Peyer's patch (tissue), 4 donors: ENCODE measurements at regions not wholly inside any gene's neighbourhood (a gene's known extent, or its start where the extent isn't known, plus 50 kb on each side); places are given as distances from the start of the nearest gene placed in this dataset.

ENCODE experiments used
- POLR2A ChIP-seq, 2 donors: fragments of 450-650 bp; IDR thresholded peaks; one replicate each; pipeline ENCODE4 v1.5.1; 2017; ENCODE audit warnings: antibody characterized with exemption in 2 of 2, mild to moderate bottlenecking in 2 of 2, moderate library complexity in 2 of 2
- TF ChIP-seq, protein P1 (sequence below), 6 experiments: fragments of 450-650 bp in 4 of 6; fragments of 200-600 bp in 2 of 6; sonication (generic) in 1 of 6; IDR thresholded peaks; one replicate each; pipeline ENCODE4 v1.5.1; 2017 to 2019; ENCODE audit warnings: antibody characterized with exemption in 6 of 6, mild to moderate bottlenecking in 3 of 6, moderate library complexity in 1 of 6

DNA sequence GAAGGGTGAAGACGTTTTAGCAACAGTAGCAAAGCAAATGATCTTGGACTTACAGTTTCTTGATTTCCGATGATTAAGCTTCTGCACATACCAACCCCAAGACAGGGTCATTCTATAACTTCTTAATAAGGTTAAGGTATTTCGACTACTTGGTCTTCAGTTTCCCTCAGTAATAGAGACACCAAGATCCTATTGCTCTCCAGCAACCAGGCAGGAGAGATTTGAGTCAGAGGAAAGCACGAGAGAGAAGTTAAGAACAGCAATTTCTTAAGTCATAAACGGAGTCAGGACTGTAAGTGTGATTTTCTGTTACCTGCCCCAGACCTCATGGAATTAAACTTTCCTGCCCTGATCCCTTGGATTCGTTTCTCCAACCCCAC, 215.6 kb downstream of the TTC8 start:
- TF ChIP-seq POLR2A (IDR thresholded peaks at IDR 0.05): no peak
- TF ChIP-seq, protein P1, sequence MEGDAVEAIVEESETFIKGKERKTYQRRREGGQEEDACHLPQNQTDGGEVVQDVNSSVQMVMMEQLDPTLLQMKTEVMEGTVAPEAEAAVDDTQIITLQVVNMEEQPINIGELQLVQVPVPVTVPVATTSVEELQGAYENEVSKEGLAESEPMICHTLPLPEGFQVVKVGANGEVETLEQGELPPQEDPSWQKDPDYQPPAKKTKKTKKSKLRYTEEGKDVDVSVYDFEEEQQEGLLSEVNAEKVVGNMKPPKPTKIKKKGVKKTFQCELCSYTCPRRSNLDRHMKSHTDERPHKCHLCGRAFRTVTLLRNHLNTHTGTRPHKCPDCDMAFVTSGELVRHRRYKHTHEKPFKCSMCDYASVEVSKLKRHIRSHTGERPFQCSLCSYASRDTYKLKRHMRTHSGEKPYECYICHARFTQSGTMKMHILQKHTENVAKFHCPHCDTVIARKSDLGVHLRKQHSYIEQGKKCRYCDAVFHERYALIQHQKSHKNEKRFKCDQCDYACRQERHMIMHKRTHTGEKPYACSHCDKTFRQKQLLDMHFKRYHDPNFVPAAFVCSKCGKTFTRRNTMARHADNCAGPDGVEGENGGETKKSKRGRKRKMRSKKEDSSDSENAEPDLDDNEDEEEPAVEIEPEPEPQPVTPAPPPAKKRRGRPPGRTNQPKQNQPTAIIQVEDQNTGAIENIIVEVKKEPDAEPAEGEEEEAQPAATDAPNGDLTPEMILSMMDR (IDR thresholded peaks at IDR 0.05): no peak
